ENCODE measurements at regions not wholly inside any gene's neighbourhood (a gene's known extent, or its start where the extent isn't known, plus 50 kb on each side); places are given as distances from the start of the nearest gene placed in this dataset.
"Not testable (repeated sequence)": the region's sequence is repeated elsewhere in the genome, so short reads cannot be mapped to it uniquely, and the experiment has no call there.

DNA sequence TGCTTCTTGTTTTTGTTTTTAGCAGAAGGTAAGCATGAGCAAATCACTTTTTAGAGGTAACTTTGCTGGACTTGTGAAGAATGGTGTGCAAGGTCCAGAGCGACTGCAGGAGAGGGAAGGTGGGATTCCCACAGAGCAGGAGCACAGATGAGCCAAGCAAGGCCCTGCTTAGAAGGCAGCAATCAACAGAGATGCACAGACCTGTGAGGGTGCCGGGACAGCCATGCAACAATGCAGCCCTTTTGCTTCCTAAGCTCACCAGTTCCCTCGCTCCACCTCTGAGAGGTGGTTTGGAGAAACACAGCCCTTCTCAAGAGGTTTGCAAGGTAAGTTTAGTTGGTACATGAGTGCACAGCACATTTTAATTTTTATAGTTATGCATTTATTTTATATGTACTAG, 85.1 kb upstream of the FBXO28 start:
- DNase-seq, result not testable (repeated sequence)

DNA sequence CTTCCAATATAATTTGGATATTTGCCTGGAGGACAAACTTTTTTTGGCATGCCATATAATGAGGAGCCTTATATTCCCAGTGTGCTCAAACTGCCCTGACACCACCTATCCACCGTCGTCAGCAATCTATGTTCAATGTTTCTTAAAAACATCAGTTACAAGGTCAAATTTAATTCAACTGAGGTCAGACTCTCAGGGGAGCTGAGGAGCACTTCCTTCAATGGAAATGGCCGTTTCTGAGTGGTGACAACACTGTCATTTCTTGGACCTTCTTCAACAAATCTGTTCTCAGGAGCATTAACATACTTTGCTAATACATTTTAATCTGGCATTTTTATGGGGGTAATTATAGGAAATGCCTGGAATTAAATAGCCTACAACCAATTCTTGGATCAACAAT, 90.8 kb upstream of the FBXO28 start:
- not testable (repeated sequence) for DNase-seq

GRCh38 chr1:224022249-224022970, 91.5 kb upstream of the FBXO28 start:
- DNase-seq, result not testable (repeated sequence)

DNA sequence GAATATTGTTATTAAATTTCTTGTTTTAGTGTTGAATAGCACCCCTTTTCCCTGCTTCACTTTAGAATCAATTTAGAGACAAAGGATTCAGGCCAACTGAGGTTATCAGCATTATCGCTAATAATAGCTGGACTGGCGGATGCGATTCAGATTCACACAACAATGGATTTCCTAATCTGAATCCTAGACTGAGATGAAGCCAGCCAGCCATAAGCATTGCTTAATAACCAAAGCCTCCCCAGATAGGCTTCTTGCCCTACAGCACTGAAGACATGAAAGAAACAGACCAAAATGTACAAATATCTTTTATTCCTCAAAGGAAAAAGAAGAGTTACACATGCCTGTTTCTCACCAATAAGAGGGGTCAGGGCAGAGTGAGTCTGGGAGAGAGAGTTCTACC, 94.0 kb upstream of the FBXO28 start:
- not testable (repeated sequence) for DNase-seq

GRCh38 chr1:224015782-224016181, 98.1 kb upstream of the FBXO28 start:
- DNase-seq, result not testable (repeated sequence)

DNA sequence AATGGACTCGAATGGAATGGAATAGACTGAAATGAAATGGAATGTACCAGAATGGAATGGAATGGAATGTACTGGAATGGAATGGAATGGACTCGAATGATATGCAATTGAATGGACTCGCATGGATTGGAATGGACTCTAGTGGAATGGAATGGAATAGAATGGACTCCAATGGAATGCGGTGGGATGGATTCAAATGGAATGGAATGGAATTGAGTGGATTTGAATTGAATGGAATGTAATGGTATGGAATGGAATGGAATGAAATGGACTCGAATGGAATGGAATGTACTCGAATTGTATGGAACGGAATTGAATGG, 99.6 kb upstream of the FBXO28 start:
- DNase-seq, result no peak

GRCh38 chr1:224013626-224014329, 100.1 kb upstream of the FBXO28 start:
- DNase-seq, result not testable (repeated sequence)

DNA sequence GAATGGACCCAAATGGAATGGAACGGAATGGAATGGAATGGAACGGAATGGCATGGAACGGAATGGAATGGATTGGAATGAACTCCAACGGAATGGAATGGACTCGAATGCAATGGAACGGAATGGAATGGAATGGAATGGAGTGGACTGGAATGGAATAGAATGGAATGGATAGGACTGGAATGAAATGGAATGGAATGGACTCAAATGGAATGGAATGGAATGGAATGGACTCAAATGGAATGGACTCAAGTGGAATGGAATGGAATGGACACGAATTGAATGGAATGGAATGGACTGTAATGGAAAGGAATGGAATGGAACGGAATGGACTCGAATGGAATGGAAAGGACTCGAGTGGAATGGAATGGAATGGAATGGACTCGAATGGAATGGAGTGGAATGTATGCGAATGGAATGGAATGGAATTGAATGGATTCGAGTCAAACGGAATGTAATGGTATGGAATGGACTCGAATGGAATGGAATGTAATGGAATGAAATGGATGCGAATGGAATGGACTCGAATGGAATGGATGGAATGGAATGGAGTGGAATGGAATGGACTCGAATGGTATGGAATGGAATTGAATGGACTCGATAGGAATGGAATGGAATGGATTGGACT, 101.0 kb upstream of the FBXO28 start:
- not testable (repeated sequence) for DNase-seq

GRCh38 chr1:224012162-224012561, 101.7 kb upstream of the FBXO28 start:
- not testable (repeated sequence) for DNase-seq

DNA sequence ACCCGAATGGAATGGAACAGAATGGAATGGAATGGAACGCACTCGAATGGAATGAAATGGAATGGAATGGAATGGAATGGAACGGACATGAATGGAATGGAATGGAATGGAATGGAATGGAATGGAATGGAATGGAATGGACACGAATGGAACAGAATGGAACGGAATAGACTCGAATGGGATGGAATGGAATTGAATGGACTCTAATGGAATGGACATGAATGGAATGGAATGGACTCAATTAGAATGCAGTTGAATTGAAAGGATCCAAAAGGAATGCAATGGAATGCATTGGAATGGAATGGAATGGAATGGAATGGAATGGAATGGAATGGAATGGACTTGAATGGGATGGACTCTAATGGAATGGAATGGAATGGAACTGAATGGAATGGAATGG, 102.2 kb upstream of the FBXO28 start:
- DNase-seq, result not testable (repeated sequence)

DNA sequence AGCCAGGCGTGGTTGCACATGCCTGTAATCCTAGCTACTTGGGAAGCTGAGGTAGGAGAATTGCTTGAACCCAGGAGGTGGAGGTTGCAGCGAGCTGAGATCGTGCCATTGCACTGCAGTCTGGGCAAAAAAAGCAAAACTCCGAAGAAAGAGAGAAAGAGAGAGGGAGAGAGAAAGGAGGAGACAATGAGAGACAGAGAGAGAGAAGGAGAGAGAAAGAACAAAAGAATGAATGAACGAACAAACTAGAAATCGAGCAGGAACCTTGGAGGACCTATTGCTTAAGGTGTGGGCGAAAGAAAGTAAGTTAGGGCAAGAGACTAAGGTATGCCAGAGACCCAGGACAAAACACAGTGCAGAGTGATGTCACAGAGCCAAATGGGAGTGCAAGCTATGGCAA, 102.8 kb upstream of the FBXO28 start:
- not testable (repeated sequence) for DNase-seq

DNA sequence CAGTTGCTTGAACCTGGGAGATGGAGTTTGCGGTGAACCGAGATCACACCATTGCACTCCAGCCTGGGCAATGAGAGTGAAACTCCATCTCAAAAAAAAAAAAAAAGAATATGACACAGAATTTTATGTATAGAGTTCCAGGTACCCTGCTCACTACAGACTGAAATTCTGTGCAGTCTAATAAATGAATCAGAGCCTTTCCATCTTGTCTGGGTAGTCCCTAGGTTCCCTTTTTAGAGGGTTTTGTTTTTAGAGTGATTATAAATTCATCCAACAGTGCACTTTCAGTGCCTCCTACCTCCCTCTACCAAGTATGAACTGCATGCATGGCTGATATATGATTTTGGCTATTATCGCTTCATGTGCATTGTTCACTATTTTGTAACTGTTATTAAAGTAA, 107.9 kb upstream of the FBXO28 start:
- DNase-seq, result not testable (repeated sequence)

DNA sequence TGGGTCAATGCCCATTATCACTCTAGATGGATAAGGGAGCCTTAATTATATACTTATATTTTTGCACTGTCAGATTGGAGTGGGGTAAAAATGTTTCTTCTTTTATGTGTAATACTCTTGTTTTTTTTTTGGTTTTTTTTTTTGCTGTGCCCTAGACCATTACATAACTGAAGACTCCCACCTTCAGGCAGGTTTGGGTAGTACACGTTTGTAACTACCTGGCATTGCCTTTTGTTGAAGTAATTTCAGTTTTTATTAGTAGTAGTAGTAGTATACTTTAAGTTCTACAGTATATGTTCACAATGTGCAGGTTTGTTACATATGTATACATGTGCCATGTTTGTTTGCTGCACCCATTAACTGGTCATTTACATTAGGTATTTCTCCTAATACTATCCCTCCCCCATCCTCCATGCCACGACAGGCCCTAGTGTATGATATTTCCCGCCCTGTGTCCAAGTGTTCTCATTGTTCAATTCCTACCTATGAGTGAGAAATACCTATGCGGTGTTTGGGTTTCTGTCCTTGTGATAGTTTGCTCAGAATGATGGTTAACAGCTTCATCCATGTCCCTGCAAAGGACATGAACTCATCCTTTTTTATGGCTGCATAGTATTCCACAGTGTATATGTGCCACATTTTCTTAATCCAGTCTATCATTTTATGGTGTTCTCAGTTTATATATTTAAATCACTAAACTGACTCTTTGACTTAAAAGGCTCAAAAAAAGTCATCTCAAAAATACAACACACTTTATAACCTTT, 109.2 kb upstream of the FBXO28 start:
- peak; percentile 21 to 31 for DNase-seq

DNA sequence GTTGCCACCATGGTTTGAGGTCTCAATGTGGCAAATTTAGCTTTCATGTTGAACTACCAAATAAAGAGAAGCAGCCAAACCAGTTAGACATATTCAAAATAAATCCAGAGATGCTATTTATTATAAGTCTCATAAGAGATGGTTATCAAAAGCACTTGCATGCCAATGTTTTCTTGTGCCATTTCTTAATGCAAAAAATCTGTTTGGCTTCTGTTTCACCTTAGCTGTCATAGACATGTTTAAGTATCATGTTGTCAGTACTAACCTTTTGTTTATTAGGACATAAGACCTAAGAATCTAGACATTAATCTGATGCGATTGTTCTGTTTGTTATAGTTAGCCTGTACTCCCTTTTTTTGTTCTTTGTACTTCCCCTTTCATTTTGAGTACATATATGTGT, 110.0 kb upstream of the FBXO28 start:
- not testable (repeated sequence) for DNase-seq

DNA sequence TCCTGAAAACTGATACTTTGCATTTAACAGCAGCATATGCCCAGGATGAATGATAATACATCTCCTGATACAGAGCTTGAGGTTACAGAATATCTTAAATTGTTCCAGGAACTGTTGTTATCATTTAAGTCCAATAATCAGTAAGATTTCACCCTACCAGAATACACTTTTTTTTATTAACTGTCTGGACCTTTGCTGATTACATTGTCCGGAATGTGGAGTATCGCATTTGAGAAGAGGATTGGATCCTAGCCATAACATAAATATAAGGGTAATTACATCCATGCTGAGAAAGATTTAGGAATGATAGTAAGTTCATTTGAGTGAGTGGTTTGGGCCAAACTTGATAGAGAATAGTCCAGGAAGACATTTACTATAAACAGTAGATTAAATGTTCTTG, 112.2 kb upstream of the FBXO28 start:
- not testable (repeated sequence) for DNase-seq

DNA sequence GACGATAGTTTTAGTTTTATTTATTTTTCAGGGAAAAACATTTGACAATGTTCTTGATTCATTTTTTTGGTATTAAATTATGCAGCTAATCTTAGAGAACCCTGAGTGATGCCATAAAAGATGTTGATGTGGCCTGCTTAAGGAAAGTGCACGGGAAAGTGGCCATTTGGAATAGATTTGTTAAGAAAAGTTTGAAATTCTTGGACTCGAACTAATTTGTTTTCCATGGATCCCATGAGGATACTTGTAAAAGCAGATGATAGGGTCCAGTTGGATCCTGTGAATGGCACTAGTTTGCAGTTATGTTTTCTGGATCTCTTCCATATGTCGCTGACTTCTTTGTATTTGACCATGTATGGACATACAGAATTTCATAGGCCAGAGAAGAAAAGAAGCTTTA, 114.2 kb upstream of the FBXO28 start:
- DNase-seq, result not testable (repeated sequence)

DNA sequence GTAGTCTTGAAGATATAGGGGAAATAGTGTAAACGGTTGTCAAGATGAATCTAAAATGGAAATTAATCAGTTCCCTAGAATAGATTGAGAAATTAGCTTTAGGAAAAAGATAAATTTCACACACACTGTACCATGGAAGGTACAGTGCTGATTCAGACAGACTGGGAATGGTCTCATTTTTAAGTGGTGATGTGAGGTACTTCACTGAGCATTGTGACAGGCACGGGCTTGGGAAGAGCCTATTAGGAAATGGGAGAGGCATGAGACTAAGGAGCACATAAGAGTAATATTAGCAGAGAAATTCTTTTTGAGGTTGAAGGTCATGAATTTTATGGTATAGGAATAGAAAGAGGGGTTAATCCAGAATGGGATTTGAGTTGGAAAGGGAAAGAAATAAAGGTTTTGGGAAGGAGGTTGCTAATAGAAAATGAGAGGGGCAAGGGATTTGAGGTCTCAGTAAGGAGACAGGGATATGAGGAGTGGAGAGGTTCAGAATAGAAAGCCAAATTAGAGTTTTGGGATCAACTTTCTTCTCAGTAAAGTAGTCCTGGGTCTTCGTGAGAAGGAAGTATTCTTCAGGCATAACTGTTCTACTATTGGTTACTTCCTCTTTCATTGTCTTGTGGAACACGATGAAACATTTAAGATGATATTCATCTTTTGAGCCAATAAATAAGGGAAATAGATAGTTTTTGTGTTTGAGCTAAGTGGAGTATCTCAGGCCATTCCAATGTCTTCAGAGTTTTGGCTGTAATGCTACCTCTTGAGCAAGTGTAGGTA, 115.0 kb upstream of the FBXO28 start:
- DNase-seq, result not testable (repeated sequence)

DNA sequence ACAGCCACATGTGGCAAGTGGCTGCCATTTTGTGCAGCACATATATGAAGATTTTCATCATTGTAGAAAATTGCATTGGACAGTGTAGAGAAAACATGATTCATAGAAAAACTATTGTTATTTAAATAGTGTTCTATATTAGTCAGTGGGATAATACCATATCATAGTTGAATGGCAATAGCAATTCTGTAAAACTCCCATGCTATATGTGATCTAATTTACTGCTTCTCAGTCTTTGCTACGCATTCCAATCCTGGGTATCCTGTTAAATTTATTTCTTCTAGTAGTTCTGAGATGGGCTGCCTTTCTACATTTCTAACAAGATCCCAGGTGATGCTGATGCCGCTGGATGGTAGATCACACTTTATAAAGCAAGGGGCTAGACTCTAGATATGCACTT, 117.5 kb upstream of the FBXO28 start:
- not testable (repeated sequence) for DNase-seq

- DNase-seq, result peak; percentile 100
These were observed 121.3 kb upstream of the FBXO28 start for GRCh38 chr1:223992456-223993246.

GRCh38 chr1:223991297-223991857, 122.5 kb upstream of the FBXO28 start:
- not testable (repeated sequence) for DNase-seq

GRCh38 chr1:223961985-223962384, 116.2 kb upstream of the TP53BP2 start:
- DNase-seq, result not testable (repeated sequence)
